IPS DF 19.7 (cell line): ENCODE measurements at regions not wholly inside any gene's neighbourhood (a gene's known extent, or its start where the extent isn't known, plus 50 kb on each side); places are given as distances from the start of the nearest gene placed in this dataset.
"Not testable (repeated sequence)": the region's sequence is repeated elsewhere in the genome, so short reads cannot be mapped to it uniquely, and the experiment has no call there.

Source experiments
- DNase-seq: peaks from one replicate; pipeline ENCODE4 v3.0.0-alpha.2; 2013; ENCODE audit warnings: low read depth, low spot score

- no peak for DNase-seq
Observed at GRCh38 chr2:129907256-129907998, 72.0 kb upstream of the RAB6C start.

- DNase-seq: no peak
Observed at GRCh38 chr2:129908721-129909373, 70.6 kb upstream of the RAB6C start.

GRCh38 chr2:129909651-129910418, 69.6 kb upstream of the RAB6C start:
- DNase-seq: no peak

- DNase-seq: no peak
Observed at GRCh38 chr2:129910446-129911362, 68.8 kb upstream of the RAB6C start.

- DNase-seq: no peak
Observed at GRCh38 chr2:129911363-129912065, 68.0 kb upstream of the RAB6C start.

- DNase-seq: no peak
Observed at GRCh38 chr2:129912066-129912820, 67.2 kb upstream of the RAB6C start.

GRCh38 chr2:129912871-129913694, 66.4 kb upstream of the RAB6C start:
- DNase-seq: no peak

- DNase-seq: no peak
Observed at GRCh38 chr2:129913695-129914495, 65.6 kb upstream of the RAB6C start.

- DNase-seq: no peak
Observed at GRCh38 chr2:129914538-129915302, 64.7 kb upstream of the RAB6C start.

- DNase-seq: no peak
Observed at GRCh38 chr2:129915303-129915840, 64.1 kb upstream of the RAB6C start.

- no peak for DNase-seq
Observed at GRCh38 chr2:129918604-129919003, 60.9 kb upstream of the RAB6C start.

- DNase-seq: no peak
Observed at GRCh38 chr2:129922571-129923264, 56.7 kb upstream of the RAB6C start.

- DNase-seq: no peak
Observed at GRCh38 chr2:129923265-129924091, 56.0 kb upstream of the RAB6C start.

- not testable (repeated sequence) for DNase-seq
Observed at GRCh38 chr2:129924115-129924514, 55.4 kb upstream of the RAB6C start.

GRCh38 chr2:129925381-129925780, 54.1 kb upstream of the RAB6C start:
- DNase-seq: no peak

GRCh38 chr2:129927696-129928095, 51.8 kb upstream of the RAB6C start:
- no peak for DNase-seq
